ENCODE measurements at regions not wholly inside any gene's neighbourhood (a gene's known extent, or its start where the extent isn't known, plus 50 kb on each side); places are given as distances from the start of the nearest gene placed in this dataset.

- no CpG with 5 or more reads among the region's 1 CpG for WGBS, 2 experiments (ENCODE audit: extremely low coverage in 2 of 2, insufficient read length in 1 of 2)
These were observed 91.6 kb upstream of the LIMCH1 start for GRCh38 chr4:41446391-41446790.

More at GRCh38 chr4:41446391-41446790, 91.6 kb upstream of the LIMCH1 start:
- Histone ChIP-seq H2AFZ (replicated peaks; ENCODE audit: low read length, poor library complexity) (no peak overlapping the region), H3K23ac (ENCODE audit: low read depth, low read length) (no peak overlapping the region), H2BK20ac (ENCODE audit: low read depth, low read length) (no peak overlapping the region), H2AK9ac (replicated peaks; ENCODE audit: low read depth, low read length, poor library complexity) (no peak overlapping the region), H3K4me3 (ENCODE audit: insufficient read depth, low read depth, low read length) (no peak overlapping the region), H3K4ac (ENCODE audit: low read depth, low read length) (no peak overlapping the region), H4K8ac (ENCODE audit: low read depth in 2 of 2, low read length in 2 of 2) (no peak overlapping the region), H3K9me1 (ENCODE audit: insufficient read depth, low read length) (no peaks in the 10 kb centered on the region), H3K14ac (replicated peaks; ENCODE audit: low read depth, low read length) (no peak overlapping the region), H3K4me1 (ENCODE audit: control insufficient read depth, insufficient read depth, low read length) (no peaks in the 10 kb centered on the region), H4K20me1 (ENCODE audit: insufficient read depth, low read length) (no peaks in the 10 kb centered on the region), H3K36me3 (ENCODE audit: control insufficient read depth, insufficient read depth, low read length) (no peaks in the 10 kb centered on the region), H3K79me1 (ENCODE audit: low read depth in 1 of 2, low read length in 2 of 2) (no peaks in the 10 kb centered on the region), H2BK120ac (ENCODE audit: low read depth, low read length) (no peak overlapping the region), H4K5ac (ENCODE audit: low read depth, low read length) (no peak overlapping the region), H3K9me3 (ENCODE audit: control insufficient read depth, insufficient read depth, low read length) (no peaks in the 10 kb centered on the region), H2BK5ac (ENCODE audit: low read depth, low read length, poor library complexity, severe bottlenecking) (no peak overlapping the region), H3K27ac (ENCODE audit: insufficient read depth, low read length) (no peak overlapping the region), H3K56ac (ENCODE audit: extremely low read depth, insufficient read depth, low read length) (no peak overlapping the region), H3K9ac (ENCODE audit: low read depth, low read length) (no peak overlapping the region), H4K91ac (ENCODE audit: insufficient read depth, low read depth, low read length) (no peak overlapping the region), H2BK15ac (ENCODE audit: low read depth, low read length) (no peak overlapping the region), H3K4me2 (ENCODE audit: low read depth, low read length) (no peak overlapping the region), H3K27me3 (ENCODE audit: control insufficient read depth, insufficient read depth, low read length) (no peaks in the 10 kb centered on the region), H2AK5ac (ENCODE audit: low read depth, low read length) (no peak overlapping the region), H3K18ac (ENCODE audit: low read depth, low read length) (no peak overlapping the region)
- ChIA-PET CTCF (no interaction called here), POLR2A (ENCODE audit: unreplicated experiment) (no interaction called here)
- intact Hi-C loops (cut with micrococcal nuclease) = no loop called here
- dilution Hi-C loops (cut with HindIII; ENCODE audit: low sequenced_read_pairs, unreplicated experiment) = no loop called here
- in situ Hi-C loops (cut with MboI; ENCODE audit: low sequenced_read_pairs) = no loop called here
- no peak for DNase-seq
- no TSS peak for BruUV-seq (replicated peaks)
- ATAC-seq (ENCODE audit: low read depth) = no peak
- no peak for TF ChIP-seq SMC3 (IDR thresholded peaks at IDR 0.05; ENCODE audit: low read depth, low read length)
- no peak for TF ChIP-seq CEBPB (IDR thresholded peaks at IDR 0.05; ENCODE audit: low read depth, low read length)
- no peak for TF ChIP-seq RFX5 (IDR thresholded peaks at IDR 0.05; ENCODE audit: low read depth, low read length)
- no peak for TF ChIP-seq USF2 (IDR thresholded peaks at IDR 0.05; ENCODE audit: low read depth, low read length)
- TF ChIP-seq NFE2L2 (IDR thresholded peaks at IDR 0.05; ENCODE audit: low read depth, low read length) = no peak
- no peak for TF ChIP-seq MAZ (IDR thresholded peaks at IDR 0.05; ENCODE audit: borderline replicate concordance, low read depth, low read length)
- TF ChIP-seq RAD21 (IDR thresholded peaks at IDR 0.05; ENCODE audit: low read length) = no peak
- TF ChIP-seq, protein P1, sequence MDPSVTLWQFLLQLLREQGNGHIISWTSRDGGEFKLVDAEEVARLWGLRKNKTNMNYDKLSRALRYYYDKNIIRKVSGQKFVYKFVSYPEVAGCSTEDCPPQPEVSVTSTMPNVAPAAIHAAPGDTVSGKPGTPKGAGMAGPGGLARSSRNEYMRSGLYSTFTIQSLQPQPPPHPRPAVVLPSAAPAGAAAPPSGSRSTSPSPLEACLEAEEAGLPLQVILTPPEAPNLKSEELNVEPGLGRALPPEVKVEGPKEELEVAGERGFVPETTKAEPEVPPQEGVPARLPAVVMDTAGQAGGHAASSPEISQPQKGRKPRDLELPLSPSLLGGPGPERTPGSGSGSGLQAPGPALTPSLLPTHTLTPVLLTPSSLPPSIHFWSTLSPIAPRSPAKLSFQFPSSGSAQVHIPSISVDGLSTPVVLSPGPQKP (IDR thresholded peaks at IDR 0.05; ENCODE audit: borderline replicate concordance, low read depth, low read length) = no peak
- no peak for TF ChIP-seq CHD1 (IDR thresholded peaks at IDR 0.05; ENCODE audit: low read depth, low read length)
- TF ChIP-seq CTCF (conservative IDR thresholded peaks at IDR 0.05; ENCODE audit: low read depth, low read length) = no peak
- no peak for TF ChIP-seq RCOR1 (IDR thresholded peaks at IDR 0.05; ENCODE audit: insufficient replicate concordance, low read length)
- no peak for TF ChIP-seq BHLHE40 (IDR thresholded peaks at IDR 0.05; ENCODE audit: low read depth, low read length)
- TF ChIP-seq MAFK (IDR thresholded peaks at IDR 0.05; ENCODE audit: low read depth, low read length) = no peak
- TF ChIP-seq FOS (IDR thresholded peaks at IDR 0.05; ENCODE audit: low read depth, low read length) = no peak
- no peak for TF ChIP-seq POLR2A (IDR thresholded peaks at IDR 0.05; ENCODE audit: low read depth, low read length)
- no peak for TF ChIP-seq MXI1 (IDR thresholded peaks at IDR 0.05; ENCODE audit: borderline replicate concordance, low read depth, low read length)

Data from IMR-90 (cell line).